ENCODE measurements at regions not wholly inside any gene's neighbourhood (a gene's known extent, or its start where the extent isn't known, plus 50 kb on each side); places are given as distances from the start of the nearest gene placed in this dataset.

GRCh38 chr19:32201211-32201610, 144.2 kb upstream of the ZNF507 start:
- no peak for DNase-seq (ENCODE audit: low read depth, low spot score)
- Histone ChIP-seq H3K4me3 (ENCODE audit: low read depth, low read length) (no peak overlapping the region), H3K27me3 (ENCODE audit: control insufficient read depth, insufficient read depth, low read length) (no peaks in the 10 kb centered on the region), H3K9me3 (ENCODE audit: control insufficient read depth, insufficient read depth, low read length) (peaks cover 3% of the 10 kb centered on the region; the same call in 1 of the 2 replicates), H3K27ac (ENCODE audit: low read depth, low read length) (no peak overlapping the region)
- TF ChIP-seq CTCF (IDR thresholded peaks at IDR 0.05; ENCODE audit: low read depth, low read length): no peak
- ChIA-PET POLR2A (no interaction called here), CTCF (no interaction called here)

- TF ChIP-seq CTCF (IDR thresholded peaks at IDR 0.05; ENCODE audit: low read depth, low read length): no peak
- ChIA-PET CTCF (no interaction called here), POLR2A (no interaction called here)
- Histone ChIP-seq H3K27ac (ENCODE audit: low read depth, low read length) (no peak overlapping the region), H3K27me3 (ENCODE audit: control insufficient read depth, insufficient read depth, low read length) (no peaks in the 10 kb centered on the region), H3K9me3 (ENCODE audit: control insufficient read depth, insufficient read depth, low read length) (peaks cover 2% of the 10 kb centered on the region; the same call in 1 of the 2 replicates), H3K4me3 (ENCODE audit: low read depth, low read length) (no peak overlapping the region)
- no peak for DNase-seq (ENCODE audit: low read depth, low spot score)
Observed at GRCh38 chr19:32201636-32202051, 143.8 kb upstream of the ZNF507 start.

- CTCF ChIA-PET: interaction anchor here (1.0 kb wide), 1 partner anchor 21 kb away, joined by 4 read pairs; no protein-coding TSS in a partner anchor
- TF ChIP-seq CTCF (IDR thresholded peaks at IDR 0.05; ENCODE audit: low read depth, low read length): no peak
- no peaks in the 10 kb centered on the region for H3K27me3 ChIP-seq (ENCODE audit: control insufficient read depth, insufficient read depth, low read length)
- H3K27ac ChIP-seq (ENCODE audit: low read depth, low read length): no peak overlapping the region
- no peaks in the 10 kb centered on the region; the same call in 1 of the 2 replicates for H3K9me3 ChIP-seq (ENCODE audit: control insufficient read depth, insufficient read depth, low read length)
- POLR2A ChIA-PET: no interaction called here
- no peak for DNase-seq (ENCODE audit: low read depth, low spot score)
- H3K4me3 ChIP-seq (ENCODE audit: low read depth, low read length): no peak overlapping the region
Observed at GRCh38 chr19:32202244-32202643, 143.2 kb upstream of the ZNF507 start.

- Histone ChIP-seq H3K27me3 (ENCODE audit: control insufficient read depth, insufficient read depth, low read length) (no peaks in the 10 kb centered on the region), H3K4me3 (ENCODE audit: low read depth, low read length) (no peak overlapping the region), H3K9me3 (ENCODE audit: control insufficient read depth, insufficient read depth, low read length) (no peaks in the 10 kb centered on the region; the same call in 1 of the 2 replicates), H3K27ac (ENCODE audit: low read depth, low read length) (no peak overlapping the region)
- no peak for DNase-seq (ENCODE audit: low read depth, low spot score)
- no peak for TF ChIP-seq CTCF (IDR thresholded peaks at IDR 0.05; ENCODE audit: low read depth, low read length)
- POLR2A ChIA-PET: no interaction called here
- CTCF ChIA-PET: interaction anchor here (1.0 kb wide), 1 partner anchor 20 kb away, joined by 4 read pairs; no protein-coding TSS in a partner anchor
Observed at GRCh38 chr19:32203161-32203560, 142.2 kb upstream of the ZNF507 start.

- DNase-seq (ENCODE audit: low read depth, low spot score): no peak
- CTCF ChIA-PET: no interaction called here
- no peak for TF ChIP-seq CTCF (IDR thresholded peaks at IDR 0.05; ENCODE audit: low read depth, low read length)
- H3K27ac ChIP-seq (ENCODE audit: low read depth, low read length): no peak overlapping the region
- no peak overlapping the region for H3K4me3 ChIP-seq (ENCODE audit: low read depth, low read length)
- no peaks in the 10 kb centered on the region for H3K27me3 ChIP-seq (ENCODE audit: control insufficient read depth, insufficient read depth, low read length)
- H3K9me3 ChIP-seq (ENCODE audit: control insufficient read depth, insufficient read depth, low read length): no peaks in the 10 kb centered on the region; the same call in 1 of the 2 replicates
- POLR2A ChIA-PET: no interaction called here
Observed at GRCh38 chr19:32206065-32206464, 139.3 kb upstream of the ZNF507 start.

Data from AG04450 (cell line).